ENCODE measurements at regions not wholly inside any gene's neighbourhood (a gene's known extent, or its start where the extent isn't known, plus 50 kb on each side); places are given as distances from the start of the nearest gene placed in this dataset.

DNA sequence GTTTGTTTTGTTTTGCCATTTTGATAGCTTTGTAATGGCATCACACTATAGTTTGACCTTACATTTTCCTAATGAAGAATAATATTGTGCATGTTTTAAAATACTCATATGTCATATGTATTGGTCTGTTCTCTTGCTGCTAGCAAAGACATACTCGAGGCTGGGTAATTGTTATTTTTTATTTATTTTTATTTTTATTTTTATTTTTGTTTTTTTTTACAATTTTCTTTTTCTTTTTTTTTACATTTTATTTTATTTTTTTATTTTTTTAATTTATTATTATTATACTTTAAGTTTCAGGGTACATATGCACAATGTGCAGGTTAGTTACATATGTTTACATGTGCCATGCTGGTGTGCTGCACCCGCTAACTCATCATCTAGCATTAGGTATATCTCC lies 104.6 kb upstream of the GRID2 start:
- no peak overlapping the region for H3K14ac ChIP-seq (ENCODE audit: low read length)
- no peak overlapping the region for H2AFZ ChIP-seq (ENCODE audit: insufficient read depth, low read length, poor library complexity)
- H4K91ac ChIP-seq (ENCODE audit: low read depth, low read length): no peak overlapping the region
- no peak overlapping the region for H4K12ac ChIP-seq (ENCODE audit: low read depth, low read length)
- H3K9ac ChIP-seq (ENCODE audit: low read length): no peak overlapping the region
- H3K9me3 ChIP-seq (ENCODE audit: insufficient read depth, low read depth, low read length): no peaks in the 10 kb centered on the region
- H3K4me3 ChIP-seq (ENCODE audit: low read depth, low read length): no peak overlapping the region
- H3K4me2 ChIP-seq (ENCODE audit: low read length): no peak overlapping the region
- no peak overlapping the region for H2BK5ac ChIP-seq (ENCODE audit: low read depth, low read length, poor library complexity)
- no peaks in the 10 kb centered on the region for H3K79me2 ChIP-seq (ENCODE audit: control insufficient read depth, insufficient read depth, low read length, poor library complexity)
- no peak overlapping the region for H2AK5ac ChIP-seq (ENCODE audit: low read length)
- H3K4me1 ChIP-seq (ENCODE audit: control insufficient read depth in 1 of 2, insufficient read depth in 2 of 2, low read length in 2 of 2): no peaks in the 10 kb centered on the region
- no peak overlapping the region for H2BK120ac ChIP-seq (ENCODE audit: insufficient read depth, low read length, poor library complexity)
- H2BK12ac ChIP-seq (ENCODE audit: low read length): no peak overlapping the region
- no peak overlapping the region for H4K8ac ChIP-seq (ENCODE audit: low read depth, low read length)
- no peaks in the 10 kb centered on the region for H3K36me3 ChIP-seq (ENCODE audit: control insufficient read depth in 1 of 2, insufficient read depth in 2 of 2, low read length in 2 of 2)
- no peaks in the 10 kb centered on the region for H3K27me3 ChIP-seq (ENCODE audit: insufficient read depth, low read length)
- no peak overlapping the region for H3K23ac ChIP-seq (ENCODE audit: low read length)
- H3K18ac ChIP-seq (ENCODE audit: low read length): no peak overlapping the region
- no peaks in the 10 kb centered on the region for H3K79me1 ChIP-seq (ENCODE audit: low read length)
- H3K27ac ChIP-seq (ENCODE audit: low read depth, low read length): no peak overlapping the region
- WGBS (ENCODE audit: extremely low coverage, insufficient coverage, insufficient read length): no CpG with 5 or more reads among the region's 2 CpGs
- DNase-seq: no peak
- H3K4ac ChIP-seq (ENCODE audit: low read depth, low read length): no peak overlapping the region

DNA sequence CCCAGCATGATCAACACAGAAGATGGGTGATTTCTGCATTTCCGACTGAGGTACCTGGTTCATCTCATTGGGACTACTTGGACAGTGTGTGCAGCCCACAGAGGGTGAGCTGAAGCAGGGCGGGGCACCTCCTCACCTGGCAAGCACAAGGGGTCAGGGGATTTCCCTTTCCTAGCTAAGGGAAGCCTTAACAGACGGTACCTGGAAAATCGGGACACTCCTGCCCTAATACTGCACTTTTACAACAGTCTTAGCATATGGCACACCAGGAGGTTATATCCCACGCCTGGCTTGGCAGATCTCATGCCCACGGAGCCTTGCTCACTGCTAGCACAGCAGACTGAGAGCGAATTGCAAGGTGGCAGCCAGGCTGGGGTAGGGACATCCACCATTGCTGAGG lies 92.9 kb upstream of the GRID2 start:
- peak overlapping the region; percentile 44 for H3K4me3 ChIP-seq (ENCODE audit: low read depth, low read length)
- no peak overlapping the region for H3K4me2 ChIP-seq (ENCODE audit: low read length)
- no peak overlapping the region for H3K18ac ChIP-seq (ENCODE audit: low read length)
- no peak overlapping the region for H2BK120ac ChIP-seq (ENCODE audit: insufficient read depth, low read length, poor library complexity)
- no peak overlapping the region for H3K23ac ChIP-seq (ENCODE audit: low read length)
- no CpG with 5 or more reads among the region's 7 CpGs for WGBS (ENCODE audit: extremely low coverage, insufficient coverage, insufficient read length)
- H2AFZ ChIP-seq (ENCODE audit: insufficient read depth, low read length, poor library complexity): no peak overlapping the region
- no peak overlapping the region for H3K14ac ChIP-seq (ENCODE audit: low read length)
- no peak overlapping the region for H2BK12ac ChIP-seq (ENCODE audit: low read length)
- H3K9me3 ChIP-seq (ENCODE audit: insufficient read depth, low read depth, low read length): peaks cover 2% of the 10 kb centered on the region
- H4K12ac ChIP-seq (ENCODE audit: low read depth, low read length): no peak overlapping the region
- no peak overlapping the region for H3K27ac ChIP-seq (ENCODE audit: low read depth, low read length)
- no peak overlapping the region for H2BK5ac ChIP-seq (ENCODE audit: low read depth, low read length, poor library complexity)
- no peaks in the 10 kb centered on the region for H3K4me1 ChIP-seq (ENCODE audit: control insufficient read depth in 1 of 2, insufficient read depth in 2 of 2, low read length in 2 of 2)
- no peak overlapping the region for H3K9ac ChIP-seq (ENCODE audit: low read length)
- H4K8ac ChIP-seq (ENCODE audit: low read depth, low read length): no peak overlapping the region
- H3K79me1 ChIP-seq (ENCODE audit: low read length): no peaks in the 10 kb centered on the region
- no peak overlapping the region for H3K4ac ChIP-seq (ENCODE audit: low read depth, low read length)
- DNase-seq: no peak
- H3K27me3 ChIP-seq (ENCODE audit: insufficient read depth, low read length): no peaks in the 10 kb centered on the region
- no peak overlapping the region for H4K91ac ChIP-seq (ENCODE audit: low read depth, low read length)
- H2AK5ac ChIP-seq (ENCODE audit: low read length): no peak overlapping the region
- H3K79me2 ChIP-seq (ENCODE audit: control insufficient read depth, insufficient read depth, low read length, poor library complexity): no peaks in the 10 kb centered on the region
- no peaks in the 10 kb centered on the region for H3K36me3 ChIP-seq (ENCODE audit: control insufficient read depth in 1 of 2, insufficient read depth in 2 of 2, low read length in 2 of 2)

DNA sequence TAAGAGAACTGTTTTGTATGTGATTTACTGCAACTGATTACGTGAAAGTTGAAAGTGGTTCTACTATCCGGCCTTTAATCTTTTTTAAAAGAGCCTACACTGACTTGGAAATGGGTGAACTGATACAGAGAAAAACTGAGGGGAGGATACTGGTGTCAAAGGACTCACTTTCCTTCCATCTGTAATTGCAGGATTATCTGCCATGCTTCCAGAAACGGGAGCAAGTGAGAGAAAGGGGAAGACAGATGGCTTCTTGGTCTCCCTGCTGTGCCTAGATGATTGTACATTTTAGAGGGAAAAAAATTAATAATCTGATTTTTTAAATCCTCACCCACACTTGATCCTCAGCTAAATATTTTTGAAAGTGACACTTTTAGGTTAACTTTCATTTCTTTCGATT lies 88.3 kb upstream of the GRID2 start:
- 100% methylated on average over 1 of the region's 4 CpGs for WGBS (ENCODE audit: extremely low coverage, insufficient coverage, insufficient read length)
- Histone ChIP-seq H2BK12ac (ENCODE audit: low read length) (no peak overlapping the region), H3K27ac (ENCODE audit: low read depth, low read length) (no peak overlapping the region), H3K9me3 (ENCODE audit: insufficient read depth, low read depth, low read length) (peaks cover 2% of the 10 kb centered on the region), H4K12ac (ENCODE audit: low read depth, low read length) (no peak overlapping the region), H3K4me3 (ENCODE audit: low read depth, low read length) (no peak overlapping the region), H3K79me1 (ENCODE audit: low read length) (no peaks in the 10 kb centered on the region), H3K4ac (ENCODE audit: low read depth, low read length) (no peak overlapping the region), H3K79me2 (ENCODE audit: control insufficient read depth, insufficient read depth, low read length, poor library complexity) (no peaks in the 10 kb centered on the region), H4K91ac (ENCODE audit: low read depth, low read length) (no peak overlapping the region), H3K18ac (ENCODE audit: low read length) (no peak overlapping the region), H2BK120ac (ENCODE audit: insufficient read depth, low read length, poor library complexity) (no peak overlapping the region), H3K27me3 (ENCODE audit: insufficient read depth, low read length) (no peaks in the 10 kb centered on the region), H3K36me3 (ENCODE audit: control insufficient read depth in 1 of 2, insufficient read depth in 2 of 2, low read length in 2 of 2) (no peaks in the 10 kb centered on the region), H3K4me1 (ENCODE audit: control insufficient read depth in 1 of 2, insufficient read depth in 2 of 2, low read length in 2 of 2) (no peaks in the 10 kb centered on the region), H3K14ac (ENCODE audit: low read length) (no peak overlapping the region), H3K4me2 (ENCODE audit: low read length) (no peak overlapping the region), H4K8ac (ENCODE audit: low read depth, low read length) (no peak overlapping the region), H3K23ac (ENCODE audit: low read length) (no peak overlapping the region), H2BK5ac (ENCODE audit: low read depth, low read length, poor library complexity) (no peak overlapping the region), H2AFZ (ENCODE audit: insufficient read depth, low read length, poor library complexity) (no peak overlapping the region), H2AK5ac (ENCODE audit: low read length) (no peak overlapping the region), H3K9ac (ENCODE audit: low read length) (no peak overlapping the region)
- no peak for DNase-seq

DNA sequence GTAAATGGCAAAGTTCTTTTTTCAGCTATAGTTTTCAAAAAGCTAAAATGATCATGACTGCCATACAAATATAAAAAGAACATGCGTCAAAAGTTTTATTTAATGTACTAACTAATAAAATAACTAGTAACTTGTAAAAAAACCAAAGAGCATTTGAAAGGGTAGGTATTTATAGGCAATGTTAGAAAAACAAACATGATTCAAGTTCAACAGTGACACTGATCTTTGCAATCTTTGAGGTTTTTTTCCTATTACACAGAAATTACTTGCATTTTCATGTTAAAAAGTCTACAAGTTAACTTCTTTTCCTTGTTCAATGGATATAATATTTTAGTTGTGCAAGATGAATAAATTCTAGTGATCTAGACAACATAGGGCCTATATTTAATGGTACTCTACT lies 72.3 kb upstream of the GRID2 start:
- Histone ChIP-seq H3K79me2 (ENCODE audit: control insufficient read depth, insufficient read depth, low read length, poor library complexity) (no peaks in the 10 kb centered on the region), H3K4me2 (ENCODE audit: low read length) (no peak overlapping the region), H2AFZ (ENCODE audit: insufficient read depth, low read length, poor library complexity) (no peak overlapping the region), H3K36me3 (ENCODE audit: control insufficient read depth in 1 of 2, insufficient read depth in 2 of 2, low read length in 2 of 2) (no peaks in the 10 kb centered on the region), H2BK12ac (ENCODE audit: low read length) (no peak overlapping the region), H3K9ac (ENCODE audit: low read length) (no peak overlapping the region), H4K91ac (ENCODE audit: low read depth, low read length) (no peak overlapping the region), H3K27ac (ENCODE audit: low read depth, low read length) (no peak overlapping the region), H2BK5ac (ENCODE audit: low read depth, low read length, poor library complexity) (no peak overlapping the region), H3K4ac (ENCODE audit: low read depth, low read length) (no peak overlapping the region), H3K9me3 (ENCODE audit: insufficient read depth, low read depth, low read length) (no peaks in the 10 kb centered on the region), H2AK5ac (ENCODE audit: low read length) (no peak overlapping the region), H3K14ac (ENCODE audit: low read length) (no peak overlapping the region), H2BK120ac (ENCODE audit: insufficient read depth, low read length, poor library complexity) (no peak overlapping the region), H4K8ac (ENCODE audit: low read depth, low read length) (no peak overlapping the region), H3K79me1 (ENCODE audit: low read length) (no peaks in the 10 kb centered on the region), H3K4me1 (ENCODE audit: control insufficient read depth in 1 of 2, insufficient read depth in 2 of 2, low read length in 2 of 2) (no peaks in the 10 kb centered on the region), H3K18ac (ENCODE audit: low read length) (no peak overlapping the region), H4K12ac (ENCODE audit: low read depth, low read length) (no peak overlapping the region), H3K23ac (ENCODE audit: low read length) (no peak overlapping the region), H3K4me3 (ENCODE audit: low read depth, low read length) (no peak overlapping the region), H3K27me3 (ENCODE audit: insufficient read depth, low read length) (no peaks in the 10 kb centered on the region)
- WGBS (ENCODE audit: extremely low coverage, insufficient coverage, insufficient read length): no CpG with 5 or more reads among the region's 1 CpG
- DNase-seq: no peak

DNA sequence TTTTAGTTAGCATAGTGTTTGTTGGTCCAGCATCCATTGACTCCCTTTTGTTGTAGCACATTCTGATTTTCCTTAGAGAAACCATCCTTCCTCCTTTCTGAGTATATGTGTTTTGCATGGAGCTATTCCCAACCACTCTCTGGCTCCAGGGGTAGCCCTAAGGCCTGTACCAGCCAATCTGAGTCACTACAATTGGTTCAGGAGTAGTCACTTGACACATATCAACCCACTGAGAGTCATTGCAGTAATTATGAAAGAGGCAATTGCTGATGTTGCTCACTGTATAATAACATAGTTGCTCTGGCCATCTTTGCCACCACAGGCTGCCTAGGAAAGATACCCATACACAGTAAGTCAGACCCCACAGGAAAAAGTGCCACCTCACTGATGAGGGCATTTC lies 71.2 kb upstream of the GRID2 start:
- Histone ChIP-seq H3K79me2 (ENCODE audit: control insufficient read depth, insufficient read depth, low read length, poor library complexity) (no peaks in the 10 kb centered on the region), H4K12ac (ENCODE audit: low read depth, low read length) (no peak overlapping the region), H3K18ac (ENCODE audit: low read length) (no peak overlapping the region), H2AK5ac (ENCODE audit: low read length) (no peak overlapping the region), H4K91ac (ENCODE audit: low read depth, low read length) (no peak overlapping the region), H2BK12ac (ENCODE audit: low read length) (no peak overlapping the region), H2BK5ac (ENCODE audit: low read depth, low read length, poor library complexity) (no peak overlapping the region), H3K23ac (ENCODE audit: low read length) (no peak overlapping the region), H2BK120ac (ENCODE audit: insufficient read depth, low read length, poor library complexity) (no peak overlapping the region), H3K14ac (ENCODE audit: low read length) (no peak overlapping the region), H3K27ac (ENCODE audit: low read depth, low read length) (no peak overlapping the region), H3K9ac (ENCODE audit: low read length) (no peak overlapping the region), H3K36me3 (ENCODE audit: control insufficient read depth in 1 of 2, insufficient read depth in 2 of 2, low read length in 2 of 2) (no peaks in the 10 kb centered on the region), H4K8ac (ENCODE audit: low read depth, low read length) (no peak overlapping the region), H3K4ac (ENCODE audit: low read depth, low read length) (no peak overlapping the region), H3K27me3 (ENCODE audit: insufficient read depth, low read length) (no peaks in the 10 kb centered on the region), H3K9me3 (ENCODE audit: insufficient read depth, low read depth, low read length) (no peaks in the 10 kb centered on the region), H3K79me1 (ENCODE audit: low read length) (no peaks in the 10 kb centered on the region), H3K4me2 (ENCODE audit: low read length) (no peak overlapping the region), H3K4me3 (ENCODE audit: low read depth, low read length) (no peak overlapping the region), H3K4me1 (ENCODE audit: control insufficient read depth in 1 of 2, insufficient read depth in 2 of 2, low read length in 2 of 2) (no peaks in the 10 kb centered on the region), H2AFZ (ENCODE audit: insufficient read depth, low read length, poor library complexity) (no peak overlapping the region)
- DNase-seq: no peak
